Neural crest cell (in vitro differentiated cells): ENCODE measurements at regions not wholly inside any gene's neighbourhood (a gene's known extent, or its start where the extent isn't known, plus 50 kb on each side); places are given as distances from the start of the nearest gene placed in this dataset.
A peak's percentile ranks its signal among the peaks of the same experiment; 100 is the strongest.

Experiments used
- DNase-seq: peaks from one replicate; pipeline ENCODE4 v3.0.0; 2021; ENCODE audit warnings: low read depth, mixed read lengths, low spot score
- H3K27ac Mint-ChIP-seq: one replicate; pipeline ENCODE4 v1.8.0; 2021; ENCODE audit warnings: mild to moderate bottlenecking, mixed read lengths; ENCODE audit not compliant: unreplicated experiment
- H3K27me3 Mint-ChIP-seq: 2 replicates; pipeline ENCODE4 v1.8.0; 2021; ENCODE audit warnings: low read depth, mild to moderate bottlenecking, mixed read lengths
- H3K36me3 Mint-ChIP-seq: 2 replicates; pipeline ENCODE4 v1.8.0; 2021; ENCODE audit warnings: low read depth, mild to moderate bottlenecking, mixed read lengths
- H3K4me1 Mint-ChIP-seq: 2 replicates; pipeline ENCODE4 v1.8.0; 2021; ENCODE audit warnings: mixed read lengths
- H3K4me3 Mint-ChIP-seq: one replicate; pipeline ENCODE4 v1.8.0; 2021; ENCODE audit warnings: mild to moderate bottlenecking, mixed read lengths
- H3K9me3 Mint-ChIP-seq: 2 replicates; pipeline ENCODE4 v1.8.0; 2021; ENCODE audit warnings: mixed read lengths
- CTCF ChIP-seq: fragments of 200-600 bp; sonication (generic); conservative IDR thresholded peaks from 2 replicates; pipeline ENCODE4 v1.5.0; 2021; ENCODE audit warnings: antibody characterized with exemption, mild to moderate bottlenecking

DNA sequence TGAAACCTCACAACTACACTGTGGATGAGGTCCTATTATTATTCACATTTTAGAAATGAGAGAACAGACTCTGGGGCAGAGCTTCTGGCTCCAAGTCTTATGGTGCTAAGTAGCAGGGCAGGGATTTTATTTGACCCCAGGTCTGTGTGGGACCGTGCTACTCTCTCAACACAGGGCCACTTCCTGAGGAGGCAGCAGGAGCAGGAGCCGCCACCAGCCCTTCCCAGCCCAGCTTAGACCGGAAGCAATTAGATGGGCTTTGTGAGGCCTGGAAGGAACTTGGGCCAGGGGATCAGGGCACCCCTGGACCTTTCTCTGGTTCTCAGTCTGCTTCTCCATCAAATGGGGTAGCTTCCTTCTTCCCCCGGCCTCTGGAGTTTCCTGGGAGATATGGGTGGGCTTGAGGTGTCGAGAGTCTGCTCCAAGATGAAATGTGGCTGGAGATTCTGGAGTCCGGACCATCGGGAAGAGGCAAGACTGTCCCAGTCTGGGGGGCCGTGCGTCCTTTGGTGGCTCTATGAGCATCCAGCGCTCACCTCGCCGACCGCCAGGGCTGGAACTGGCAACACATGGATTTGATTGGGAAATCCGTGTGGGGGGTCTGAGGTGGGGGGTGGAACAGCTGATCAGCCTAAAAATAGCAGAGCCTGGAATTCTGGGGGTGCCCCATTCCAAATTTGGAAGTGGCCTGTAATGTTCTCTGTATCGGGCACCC, 136.8 kb downstream of the FOXD2 start:
- Mint-ChIP-seq H3K4me3 (peak overlapping the region; percentile 34), H3K36me3 (no peaks in the 10 kb centered on the region), H3K9me3 (no peaks in the 10 kb centered on the region), H3K27me3 (peaks cover 70% of the 10 kb centered on the region), H3K27ac (no peak overlapping the region), H3K4me1 (peaks cover 87% of the 10 kb centered on the region)
- no peak for DNase-seq
- TF ChIP-seq CTCF, result no peak

DNA sequence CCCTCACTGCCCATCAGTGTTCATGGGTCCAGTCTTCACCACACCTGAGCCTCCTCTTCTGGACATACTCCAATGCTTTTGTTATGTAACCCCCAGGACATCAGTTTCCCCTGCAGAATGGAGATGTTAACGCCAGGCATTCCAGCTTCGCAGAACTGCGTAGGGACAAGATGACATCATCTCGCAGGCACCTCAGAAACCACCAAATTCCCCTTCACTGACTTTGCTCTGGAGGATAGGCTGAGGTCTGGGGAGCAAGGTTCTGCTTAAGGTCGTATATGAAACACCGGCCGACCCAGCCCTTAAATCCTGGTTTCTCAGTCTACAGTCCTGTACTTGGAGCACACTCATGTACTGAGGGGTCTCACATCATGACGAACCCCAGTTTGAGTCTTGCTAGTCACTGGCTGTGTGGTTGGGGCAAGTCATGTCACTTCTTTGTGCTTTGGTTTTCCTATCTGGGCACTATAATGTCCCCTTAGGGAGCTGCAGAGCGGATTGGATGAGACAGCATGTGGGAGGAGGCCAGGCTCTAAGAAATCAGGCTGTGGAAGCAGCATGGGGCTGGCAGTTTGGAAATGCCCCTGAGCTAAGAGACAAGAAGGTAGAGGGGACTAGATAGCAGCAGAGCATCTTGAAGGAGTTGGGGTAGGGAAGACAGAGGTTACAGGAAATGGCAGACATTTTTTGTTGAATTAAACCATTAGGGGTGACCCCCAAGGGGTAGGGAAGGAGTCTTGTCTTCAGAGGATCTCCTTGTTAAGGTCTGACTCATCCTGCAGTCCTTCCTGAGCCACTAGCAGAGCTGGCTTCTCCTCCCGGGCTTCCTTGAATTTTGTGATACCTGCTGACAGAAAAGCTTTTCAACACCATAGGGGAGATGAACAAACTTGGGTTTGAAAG, 138.3 kb downstream of the FOXD2 start:
- peak overlapping the region; percentile 3 for H3K27ac Mint-ChIP-seq
- no peak for DNase-seq
- no peaks in the 10 kb centered on the region for H3K9me3 Mint-ChIP-seq
- TF ChIP-seq CTCF, result no peak
- peak overlapping the region; percentile 4 for H3K4me3 Mint-ChIP-seq
- peaks cover 70% of the 10 kb centered on the region for H3K27me3 Mint-ChIP-seq
- H3K36me3 Mint-ChIP-seq, result no peaks in the 10 kb centered on the region
- peaks cover 86% of the 10 kb centered on the region for H3K4me1 Mint-ChIP-seq

DNA sequence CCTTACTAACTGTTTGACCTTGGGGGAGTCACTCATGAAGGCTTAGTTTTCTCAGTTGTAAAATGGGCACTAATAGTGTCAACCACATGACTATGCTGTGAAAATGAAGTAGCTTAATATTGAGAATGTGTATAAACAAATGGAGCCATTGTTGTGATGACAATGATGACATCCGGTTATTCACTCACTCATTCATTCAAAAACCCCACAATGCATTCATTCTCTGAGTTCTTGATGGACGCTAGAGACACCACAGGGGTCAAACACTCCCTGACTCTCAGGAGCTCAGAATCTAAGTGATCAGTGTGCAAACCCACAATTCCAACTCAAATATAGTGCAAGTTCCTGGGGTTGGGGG, 138.9 kb downstream of the FOXD2 start:
- Mint-ChIP-seq H3K9me3 (no peaks in the 10 kb centered on the region), H3K27ac (peak overlapping the region; percentile 47), H3K36me3 (no peaks in the 10 kb centered on the region), H3K27me3 (peaks cover 67% of the 10 kb centered on the region), H3K4me1 (peaks cover 85% of the 10 kb centered on the region), H3K4me3 (peak overlapping the region; percentile 26)
- no peak for TF ChIP-seq CTCF
- DNase-seq, result no peak

GRCh38 chr1:47577303-47578025, 139.6 kb downstream of the FOXD2 start:
- Mint-ChIP-seq H3K9me3 (no peaks in the 10 kb centered on the region), H3K27me3 (peaks cover 66% of the 10 kb centered on the region), H3K4me3 (peak overlapping the region; percentile 70), H3K4me1 (peaks cover 81% of the 10 kb centered on the region), H3K36me3 (no peaks in the 10 kb centered on the region), H3K27ac (peak overlapping the region; percentile 89)
- no peak for TF ChIP-seq CTCF
- DNase-seq, result no peak

- H3K27me3 Mint-ChIP-seq, result peaks cover 67% of the 10 kb centered on the region
- peak overlapping the region; percentile 70 for H3K4me3 Mint-ChIP-seq
- peak overlapping the region; percentile 89 for H3K27ac Mint-ChIP-seq
- no peaks in the 10 kb centered on the region for H3K36me3 Mint-ChIP-seq
- DNase-seq, result peak; percentile 63
- H3K9me3 Mint-ChIP-seq, result no peaks in the 10 kb centered on the region
- H3K4me1 Mint-ChIP-seq, result peaks cover 81% of the 10 kb centered on the region
- no peak for TF ChIP-seq CTCF
Measured at GRCh38 chr1:47578026-47578720, 140.3 kb downstream of the FOXD2 start.
